GM23338 (cell line): ENCODE measurements at regions not wholly inside any gene's neighbourhood (a gene's known extent, or its start where the extent isn't known, plus 50 kb on each side); places are given as distances from the start of the nearest gene placed in this dataset.

Experiments
- ATAC-seq: fragments of 200-7000 bp; cut with Tn5 transposase; 3 replicates; pipeline ENCODE4 v1.9.1; 2020
- DNase-seq: peaks from one replicate; pipeline ENCODE4 v3.0.0-alpha.2; 2015; ENCODE audit warnings: low spot score
- H2AFZ ChIP-seq: fragments of 200-600 bp; sonication (generic); 2 replicates; pipeline ENCODE4 v1.8.0; 2016; ENCODE audit warnings: antibody characterized with exemption, mild to moderate bottlenecking, moderate library complexity
- H3F3A ChIP-seq: fragments of 200-600 bp; sonication (generic); replicated peaks from 2 replicates; pipeline ENCODE4 v1.8.0; 2017; ENCODE audit warnings: antibody characterized with exemption, mixed run types, low read depth
- H3K27ac ChIP-seq: fragments of 200-600 bp; sonication (generic); 2 replicates; pipeline ENCODE4 v1.6.1; 2016; ENCODE audit warnings: low read depth
- H3K27me3 ChIP-seq: fragments of 200-600 bp; sonication (generic); 2 replicates; pipeline ENCODE4 v1.8.0; 2016; ENCODE audit warnings: mild to moderate bottlenecking, mixed run types, moderate library complexity; ENCODE audit not compliant: insufficient read depth
- H3K36me3 ChIP-seq: fragments of 200-600 bp; sonication (generic); 2 replicates; pipeline ENCODE4 v1.8.0; 2016; ENCODE audit warnings: mild to moderate bottlenecking; ENCODE audit not compliant: insufficient read depth
- H3K4me1 ChIP-seq: fragments of 200-600 bp; sonication (generic); 2 replicates; pipeline ENCODE4 v1.8.0; 2016; ENCODE audit warnings: mild to moderate bottlenecking, moderate library complexity; ENCODE audit not compliant: insufficient read depth
- H3K4me2 ChIP-seq: fragments of 200-600 bp; sonication (generic); 2 replicates; pipeline ENCODE4 v1.7.1; 2017; ENCODE audit warnings: mixed run types
- H3K4me3 ChIP-seq: fragments of 200-600 bp; sonication (generic); 2 replicates; pipeline ENCODE4 v1.6.1; 2016; ENCODE audit warnings: mixed run types
- H3K79me2 ChIP-seq: fragments of 200-600 bp; sonication (generic); replicated peaks from 2 replicates; pipeline ENCODE4 v1.8.0; 2017; ENCODE audit warnings: mild to moderate bottlenecking; ENCODE audit not compliant: insufficient read depth
- H3K9me2 ChIP-seq: fragments of 200-600 bp; sonication (generic); 2 replicates; pipeline ENCODE4 v1.8.0; 2017; ENCODE audit not compliant: insufficient read depth
- H4K20me1 ChIP-seq: fragments of 200-600 bp; sonication (generic); replicated peaks from 2 replicates; pipeline ENCODE4 v1.8.0; 2017; ENCODE audit warnings: mild to moderate bottlenecking; ENCODE audit not compliant: insufficient read depth
- H3K27ac Mint-ChIP-seq: 2 replicates; pipeline ENCODE4 v1.8.0; 2020; ENCODE audit warnings: inconsistent platforms, mild to moderate bottlenecking, moderate library complexity, mixed read lengths
- H3K27me3 Mint-ChIP-seq: 3 replicates; pipeline ENCODE4 v1.8.0; 2022; ENCODE audit warnings: low read depth, mild to moderate bottlenecking, moderate library complexity, mixed read lengths, inconsistent platforms; ENCODE audit not compliant: insufficient read depth, poor library complexity
- H3K36me3 Mint-ChIP-seq: 3 replicates; pipeline ENCODE4 v1.8.0; 2021; ENCODE audit warnings: low read depth, mild to moderate bottlenecking, inconsistent platforms, moderate library complexity, mixed read lengths
- H3K4me1 Mint-ChIP-seq: 3 replicates; pipeline ENCODE4 v1.8.0; 2020; ENCODE audit warnings: mild to moderate bottlenecking, inconsistent platforms, mixed read lengths
- H3K4me3 Mint-ChIP-seq: 3 replicates; pipeline ENCODE4 v1.8.0; 2021; ENCODE audit warnings: moderate library complexity, mild to moderate bottlenecking, inconsistent platforms, mixed read lengths
- H3K9me3 Mint-ChIP-seq: 3 replicates; pipeline ENCODE4 v1.8.0; 2020; ENCODE audit warnings: moderate library complexity, mild to moderate bottlenecking, inconsistent platforms, mixed read lengths
- CTCF ChIP-seq, 2 experiments: fragments of 200-600 bp in 1 of 2; sonication (generic) in 1 of 2; conservative IDR thresholded peaks; 2 replicates each; pipeline versions ENCODE4 v1.5.1 to v1.6.1; 2016 to 2017; ENCODE audit warnings: antibody characterized with exemption in 2 of 2, low read depth in 2 of 2, mild to moderate bottlenecking in 2 of 2, moderate library complexity in 1 of 2
- EZH2 ChIP-seq: fragments of 200-600 bp; sonication (generic); IDR thresholded peaks from one replicate; pipeline ENCODE4 v1.8.0; 2017; ENCODE audit warnings: antibody characterized with exemption, mild to moderate bottlenecking, low read depth; ENCODE audit not compliant: unreplicated experiment
- EZH2phosphoT487 ChIP-seq: fragments of 200-600 bp; sonication (generic); IDR thresholded peaks from one replicate; pipeline ENCODE4 v1.8.1; 2018; ENCODE audit warnings: antibody characterized with exemption; ENCODE audit not compliant: unreplicated experiment
- JUNB ChIP-seq: IDR thresholded peaks from one replicate; pipeline ENCODE4 v1.6.1; 2016; ENCODE audit warnings: antibody characterized with exemption; ENCODE audit not compliant: unreplicated experiment
- STAT1 ChIP-seq: IDR thresholded peaks from one replicate; pipeline ENCODE4 v1.6.1; 2016; ENCODE audit warnings: antibody characterized with exemption; ENCODE audit not compliant: unreplicated experiment
- ZNF114 ChIP-seq: fragments of 250-450 bp; sonication (Bioruptor Pico); IDR thresholded peaks from 2 replicates; pipeline ENCODE4 v1.5.0; 2020; ENCODE audit warnings: mild to moderate bottlenecking, moderate library complexity
- ZNF331 ChIP-seq: fragments of 250-450 bp; sonication (Bioruptor Pico); IDR thresholded peaks from 2 replicates; pipeline ENCODE4 v1.5.0; 2020; ENCODE audit warnings: low read depth, mild to moderate bottlenecking, moderate library complexity
- TF ChIP-seq, protein P1 (sequence below): IDR thresholded peaks from one replicate; pipeline ENCODE4 v1.6.1; 2018; ENCODE audit warnings: antibody characterized with exemption; ENCODE audit not compliant: unreplicated experiment
- TF ChIP-seq, protein P2 (sequence below): fragments of 250-450 bp; sonication (Bioruptor Pico); IDR thresholded peaks from 2 replicates; pipeline ENCODE4 v1.5.0; 2020; ENCODE audit warnings: mild to moderate bottlenecking, moderate library complexity

DNA sequence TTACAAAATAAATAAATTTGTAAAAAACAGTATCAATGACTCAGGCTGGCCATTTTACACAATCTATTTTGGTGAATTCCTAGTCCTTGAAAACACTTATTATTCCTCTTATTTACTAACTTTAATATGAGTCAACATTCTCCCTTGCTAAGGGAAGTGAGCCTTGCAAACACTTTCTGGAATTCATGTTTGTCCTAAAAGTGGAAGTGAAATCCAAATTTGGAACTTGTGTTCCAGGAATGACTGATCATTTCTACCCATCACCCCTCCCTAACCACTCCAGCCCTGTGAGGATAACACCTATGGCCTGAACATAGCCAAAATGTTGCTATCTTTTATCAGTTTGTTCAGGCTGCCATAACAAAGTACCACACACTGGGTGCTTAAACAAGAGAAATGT, 83.1 kb downstream of the OR5AK2 start:
- Histone ChIP-seq H3K4me2 (no peak overlapping the region), H3K36me3 (no peaks in the 10 kb centered on the region), H3K4me1 (no peaks in the 10 kb centered on the region), H3K4me3 (no peak overlapping the region), H3F3A (no peaks in the 10 kb centered on the region), H3K27me3 (no peaks in the 10 kb centered on the region), H3K9me2 (0 out of 2 replicates have a peak, but pooled peaks cover 5% of the 10 kb centered on the region), H4K20me1 (no peaks in the 10 kb centered on the region), H3K27ac (no peak overlapping the region), H2AFZ (no peak overlapping the region), H3K79me2 (no peaks in the 10 kb centered on the region)
- Mint-ChIP-seq H3K4me1 (no peaks in the 10 kb centered on the region), H3K9me3 (peaks cover 4% of the 10 kb centered on the region; the same call in 2 of the 3 replicates), H3K27ac (no peak overlapping the region), H3K27me3 (no peaks in the 10 kb centered on the region), H3K36me3 (peaks cover 2% of the 10 kb centered on the region; the same call in 1 of the 3 replicates), H3K4me3 (no peak overlapping the region)
- TF ChIP-seq STAT1 = no peak
- no peak for TF ChIP-seq EZH2phosphoT487
- TF ChIP-seq EZH2 = no peak
- TF ChIP-seq, protein P1, sequence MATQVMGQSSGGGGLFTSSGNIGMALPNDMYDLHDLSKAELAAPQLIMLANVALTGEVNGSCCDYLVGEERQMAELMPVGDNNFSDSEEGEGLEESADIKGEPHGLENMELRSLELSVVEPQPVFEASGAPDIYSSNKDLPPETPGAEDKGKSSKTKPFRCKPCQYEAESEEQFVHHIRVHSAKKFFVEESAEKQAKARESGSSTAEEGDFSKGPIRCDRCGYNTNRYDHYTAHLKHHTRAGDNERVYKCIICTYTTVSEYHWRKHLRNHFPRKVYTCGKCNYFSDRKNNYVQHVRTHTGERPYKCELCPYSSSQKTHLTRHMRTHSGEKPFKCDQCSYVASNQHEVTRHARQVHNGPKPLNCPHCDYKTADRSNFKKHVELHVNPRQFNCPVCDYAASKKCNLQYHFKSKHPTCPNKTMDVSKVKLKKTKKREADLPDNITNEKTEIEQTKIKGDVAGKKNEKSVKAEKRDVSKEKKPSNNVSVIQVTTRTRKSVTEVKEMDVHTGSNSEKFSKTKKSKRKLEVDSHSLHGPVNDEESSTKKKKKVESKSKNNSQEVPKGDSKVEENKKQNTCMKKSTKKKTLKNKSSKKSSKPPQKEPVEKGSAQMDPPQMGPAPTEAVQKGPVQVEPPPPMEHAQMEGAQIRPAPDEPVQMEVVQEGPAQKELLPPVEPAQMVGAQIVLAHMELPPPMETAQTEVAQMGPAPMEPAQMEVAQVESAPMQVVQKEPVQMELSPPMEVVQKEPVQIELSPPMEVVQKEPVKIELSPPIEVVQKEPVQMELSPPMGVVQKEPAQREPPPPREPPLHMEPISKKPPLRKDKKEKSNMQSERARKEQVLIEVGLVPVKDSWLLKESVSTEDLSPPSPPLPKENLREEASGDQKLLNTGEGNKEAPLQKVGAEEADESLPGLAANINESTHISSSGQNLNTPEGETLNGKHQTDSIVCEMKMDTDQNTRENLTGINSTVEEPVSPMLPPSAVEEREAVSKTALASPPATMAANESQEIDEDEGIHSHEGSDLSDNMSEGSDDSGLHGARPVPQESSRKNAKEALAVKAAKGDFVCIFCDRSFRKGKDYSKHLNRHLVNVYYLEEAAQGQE = no peak
- TF ChIP-seq, protein P2, sequence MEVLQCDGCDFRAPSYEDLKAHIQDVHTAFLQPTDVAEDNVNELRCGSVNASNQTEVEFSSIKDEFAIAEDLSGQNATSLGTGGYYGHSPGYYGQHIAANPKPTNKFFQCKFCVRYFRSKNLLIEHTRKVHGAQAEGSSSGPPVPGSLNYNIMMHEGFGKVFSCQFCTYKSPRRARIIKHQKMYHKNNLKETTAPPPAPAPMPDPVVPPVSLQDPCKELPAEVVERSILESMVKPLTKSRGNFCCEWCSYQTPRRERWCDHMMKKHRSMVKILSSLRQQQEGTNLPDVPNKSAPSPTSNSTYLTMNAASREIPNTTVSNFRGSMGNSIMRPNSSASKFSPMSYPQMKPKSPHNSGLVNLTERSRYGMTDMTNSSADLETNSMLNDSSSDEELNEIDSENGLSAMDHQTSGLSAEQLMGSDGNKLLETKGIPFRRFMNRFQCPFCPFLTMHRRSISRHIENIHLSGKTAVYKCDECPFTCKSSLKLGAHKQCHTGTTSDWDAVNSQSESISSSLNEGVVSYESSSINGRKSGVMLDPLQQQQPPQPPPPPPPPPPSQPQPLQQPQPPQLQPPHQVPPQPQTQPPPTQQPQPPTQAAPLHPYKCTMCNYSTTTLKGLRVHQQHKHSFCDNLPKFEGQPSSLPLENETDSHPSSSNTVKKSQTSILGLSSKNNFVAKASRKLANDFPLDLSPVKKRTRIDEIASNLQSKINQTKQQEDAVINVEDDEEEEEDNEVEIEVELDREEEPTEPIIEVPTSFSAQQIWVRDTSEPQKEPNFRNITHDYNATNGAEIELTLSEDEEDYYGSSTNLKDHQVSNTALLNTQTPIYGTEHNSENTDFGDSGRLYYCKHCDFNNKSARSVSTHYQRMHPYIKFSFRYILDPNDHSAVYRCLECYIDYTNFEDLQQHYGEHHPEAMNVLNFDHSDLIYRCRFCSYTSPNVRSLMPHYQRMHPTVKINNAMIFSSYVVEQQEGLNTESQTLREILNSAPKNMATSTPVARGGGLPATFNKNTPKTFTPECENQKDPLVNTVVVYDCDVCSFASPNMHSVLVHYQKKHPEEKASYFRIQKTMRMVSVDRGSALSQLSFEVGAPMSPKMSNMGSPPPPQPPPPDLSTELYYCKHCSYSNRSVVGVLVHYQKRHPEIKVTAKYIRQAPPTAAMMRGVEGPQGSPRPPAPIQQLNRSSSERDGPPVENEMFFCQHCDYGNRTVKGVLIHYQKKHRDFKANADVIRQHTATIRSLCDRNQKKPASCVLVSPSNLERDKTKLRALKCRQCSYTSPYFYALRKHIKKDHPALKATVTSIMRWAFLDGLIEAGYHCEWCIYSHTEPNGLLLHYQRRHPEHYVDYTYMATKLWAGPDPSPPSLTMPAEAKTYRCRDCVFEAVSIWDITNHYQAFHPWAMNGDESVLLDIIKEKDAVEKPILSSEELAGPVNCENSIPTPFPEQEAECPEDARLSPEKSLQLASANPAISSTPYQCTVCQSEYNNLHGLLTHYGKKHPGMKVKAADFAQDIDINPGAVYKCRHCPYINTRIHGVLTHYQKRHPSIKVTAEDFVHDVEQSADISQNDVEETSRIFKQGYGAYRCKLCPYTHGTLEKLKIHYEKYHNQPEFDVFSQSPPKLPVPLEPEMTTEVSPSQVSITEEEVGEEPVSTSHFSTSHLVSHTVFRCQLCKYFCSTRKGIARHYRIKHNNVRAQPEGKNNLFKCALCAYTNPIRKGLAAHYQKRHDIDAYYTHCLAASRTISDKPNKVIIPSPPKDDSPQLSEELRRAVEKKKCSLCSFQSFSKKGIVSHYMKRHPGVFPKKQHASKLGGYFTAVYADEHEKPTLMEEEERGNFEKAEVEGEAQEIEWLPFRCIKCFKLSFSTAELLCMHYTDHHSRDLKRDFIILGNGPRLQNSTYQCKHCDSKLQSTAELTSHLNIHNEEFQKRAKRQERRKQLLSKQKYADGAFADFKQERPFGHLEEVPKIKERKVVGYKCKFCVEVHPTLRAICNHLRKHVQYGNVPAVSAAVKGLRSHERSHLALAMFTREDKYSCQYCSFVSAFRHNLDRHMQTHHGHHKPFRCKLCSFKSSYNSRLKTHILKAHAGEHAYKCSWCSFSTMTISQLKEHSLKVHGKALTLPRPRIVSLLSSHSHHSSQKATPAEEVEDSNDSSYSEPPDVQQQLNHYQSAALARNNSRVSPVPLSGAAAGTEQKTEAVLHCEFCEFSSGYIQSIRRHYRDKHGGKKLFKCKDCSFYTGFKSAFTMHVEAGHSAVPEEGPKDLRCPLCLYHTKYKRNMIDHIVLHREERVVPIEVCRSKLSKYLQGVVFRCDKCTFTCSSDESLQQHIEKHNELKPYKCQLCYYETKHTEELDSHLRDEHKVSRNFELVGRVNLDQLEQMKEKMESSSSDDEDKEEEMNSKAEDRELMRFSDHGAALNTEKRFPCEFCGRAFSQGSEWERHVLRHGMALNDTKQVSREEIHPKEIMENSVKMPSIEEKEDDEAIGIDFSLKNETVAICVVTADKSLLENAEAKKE (CRISPR knock-in tag) = no peak
- TF ChIP-seq ZNF331 (CRISPR knock-in tag) = no peak
- no peak for TF ChIP-seq ZNF114 (CRISPR knock-in tag)
- no peak for TF ChIP-seq JUNB
- TF ChIP-seq CTCF (conservative IDR thresholded peaks at IDR 0.05; ENCODE audit: low read depth in 2 of 2) = no peak
- DNase-seq (no peak), ATAC-seq (no peak)
